Liver (tissue), 8 donors: ENCODE measurements at regions not wholly inside any gene's neighbourhood (a gene's known extent, or its start where the extent isn't known, plus 50 kb on each side); places are given as distances from the start of the nearest gene placed in this dataset.

Experiments
- DNase-seq: peaks from one replicate; pipeline ENCODE4 v3.0.0-alpha.2; 2017; ENCODE audit warnings: low spot score
- H3K27ac ChIP-seq, 2 donors: one replicate each; pipeline ENCODE4 v1.7.0; 2013; ENCODE audit warnings: inconsistent platforms in 2 of 2, low read length in 2 of 2, control low read depth in 1 of 2, low read depth in 1 of 2, mild to moderate bottlenecking in 1 of 2
- H3K27me3 ChIP-seq, 4 donors: one replicate each; pipeline versions ENCODE4 v1.6.1 to v1.7.0; 2013; ENCODE audit warnings: low read length in 3 of 4, inconsistent platforms in 1 of 4, mild to moderate bottlenecking in 1 of 4, moderate library complexity in 1 of 4; ENCODE audit not compliant: control insufficient read depth in 4 of 4, insufficient read depth in 4 of 4
- H3K36me3 ChIP-seq, 4 donors: one replicate each; pipeline versions ENCODE4 v1.6.1 to v1.7.0; 2013; ENCODE audit warnings: low read length in 3 of 4, mild to moderate bottlenecking in 3 of 4, low read depth in 1 of 4, moderate library complexity in 1 of 4; ENCODE audit not compliant: control insufficient read depth in 4 of 4, insufficient read depth in 3 of 4
- H3K4me1 ChIP-seq, 4 donors: one replicate each; pipeline versions ENCODE4 v1.6.1 to v1.7.0; 2013; ENCODE audit warnings: low read length in 3 of 4, mild to moderate bottlenecking in 3 of 4, moderate library complexity in 1 of 4; ENCODE audit not compliant: control insufficient read depth in 4 of 4, insufficient read depth in 4 of 4
- H3K4me3 ChIP-seq, 3 donors: one replicate each; pipeline versions ENCODE4 v1.6.1 to v1.7.0; 2013; ENCODE audit warnings: low read length in 3 of 3, control low read depth in 1 of 3, low read depth in 1 of 3, mild to moderate bottlenecking in 1 of 3
- H3K9ac ChIP-seq, 2 donors: one replicate each; pipeline ENCODE4 v1.7.0; 2013; ENCODE audit warnings: low read length in 2 of 2, mild to moderate bottlenecking in 2 of 2, moderate library complexity in 2 of 2, control low read depth in 1 of 2, low read depth in 1 of 2
- H3K9me3 ChIP-seq, 4 donors: one replicate each; pipeline versions ENCODE4 v1.6.1 to v1.7.0; 2013; ENCODE audit warnings: low read length in 3 of 4; ENCODE audit not compliant: control insufficient read depth in 4 of 4
- CTCF ChIP-seq: fragments of 150-350 bp; IDR thresholded peaks from 2 replicates; pipeline ENCODE4 v1.5.1; 2017; ENCODE audit warnings: improper control_type of control experiment, low read depth, low read length; ENCODE audit not compliant: missing input control
- EGR1 ChIP-seq, 2 donors: IDR thresholded peaks; 2 replicates each; pipeline ENCODE4 v1.6.1; 2016 to 2018; ENCODE audit warnings: antibody characterized with exemption in 2 of 2, low read depth in 2 of 2
- FOXA1 ChIP-seq: IDR thresholded peaks from 2 replicates; pipeline ENCODE4 v1.6.1; 2016; ENCODE audit warnings: antibody characterized with exemption
- FOXA2 ChIP-seq: IDR thresholded peaks from 2 replicates; pipeline ENCODE4 v1.6.1; 2016; ENCODE audit warnings: antibody characterized with exemption
- GABPA ChIP-seq, 2 donors: IDR thresholded peaks in 1 of 2; conservative IDR thresholded peaks in 1 of 2; 2 replicates each; pipeline ENCODE4 v1.6.1; 2016; ENCODE audit warnings: antibody characterized with exemption in 2 of 2, mild to moderate bottlenecking in 1 of 2, moderate library complexity in 1 of 2
- HNF4A ChIP-seq, 2 donors: conservative IDR thresholded peaks; 2 replicates each; pipeline ENCODE4 v1.6.1; 2016; ENCODE audit warnings: antibody characterized with exemption in 2 of 2, mild to moderate bottlenecking in 2 of 2
- HNF4G ChIP-seq: IDR thresholded peaks from 2 replicates; pipeline ENCODE4 v1.6.1; 2016; ENCODE audit warnings: antibody characterized with exemption
- JUND ChIP-seq, 2 donors: IDR thresholded peaks; 2 replicates each; pipeline ENCODE4 v1.6.1; 2016; ENCODE audit warnings: antibody characterized with exemption in 2 of 2
- MAX ChIP-seq: IDR thresholded peaks from 2 replicates; pipeline ENCODE4 v1.6.1; 2016; ENCODE audit warnings: antibody characterized with exemption
- NR2F2 ChIP-seq: IDR thresholded peaks from 2 replicates; pipeline ENCODE4 v1.6.1; 2016; ENCODE audit warnings: antibody characterized with exemption
- RAD21 ChIP-seq, 2 donors: IDR thresholded peaks; 2 replicates each; pipeline ENCODE4 v1.6.1; 2016; ENCODE audit warnings: antibody characterized with exemption in 2 of 2, mild to moderate bottlenecking in 2 of 2
- RXRA ChIP-seq, 2 donors: IDR thresholded peaks; 2 replicates each; pipeline ENCODE4 v1.6.1; 2017 to 2018; ENCODE audit warnings: antibody characterized with exemption in 2 of 2, mild to moderate bottlenecking in 1 of 2
- TAF1 ChIP-seq: conservative IDR thresholded peaks from 2 replicates; pipeline ENCODE4 v1.6.1; 2016; ENCODE audit warnings: antibody characterized with exemption, mild to moderate bottlenecking
- YY1 ChIP-seq: IDR thresholded peaks from 2 replicates; pipeline ENCODE4 v1.6.1; 2016; ENCODE audit warnings: antibody characterized with exemption, mild to moderate bottlenecking
- ZBTB33 ChIP-seq: IDR thresholded peaks from 2 replicates; pipeline ENCODE4 v1.6.1; 2016; ENCODE audit warnings: antibody characterized with exemption
- WGBS: extraction: QIAGEN DNeasy Blood & Tissue Kit; methylation state at CpG from one replicate; pipeline ENCODE4 v1.1.7; 2013; 5-methylcytosine and 5-hydroxymethylcytosine counted together
- TF ChIP-seq, protein P1 (sequence below): IDR thresholded peaks from 2 replicates; pipeline ENCODE4 v1.6.1; 2016; ENCODE audit warnings: antibody characterized with exemption, mild to moderate bottlenecking
- donor health status: healthy.
- donor health status: healthy.
- donor health status: healthy.
- donor health status: healthy.
- donor health status: healthy.

DNA sequence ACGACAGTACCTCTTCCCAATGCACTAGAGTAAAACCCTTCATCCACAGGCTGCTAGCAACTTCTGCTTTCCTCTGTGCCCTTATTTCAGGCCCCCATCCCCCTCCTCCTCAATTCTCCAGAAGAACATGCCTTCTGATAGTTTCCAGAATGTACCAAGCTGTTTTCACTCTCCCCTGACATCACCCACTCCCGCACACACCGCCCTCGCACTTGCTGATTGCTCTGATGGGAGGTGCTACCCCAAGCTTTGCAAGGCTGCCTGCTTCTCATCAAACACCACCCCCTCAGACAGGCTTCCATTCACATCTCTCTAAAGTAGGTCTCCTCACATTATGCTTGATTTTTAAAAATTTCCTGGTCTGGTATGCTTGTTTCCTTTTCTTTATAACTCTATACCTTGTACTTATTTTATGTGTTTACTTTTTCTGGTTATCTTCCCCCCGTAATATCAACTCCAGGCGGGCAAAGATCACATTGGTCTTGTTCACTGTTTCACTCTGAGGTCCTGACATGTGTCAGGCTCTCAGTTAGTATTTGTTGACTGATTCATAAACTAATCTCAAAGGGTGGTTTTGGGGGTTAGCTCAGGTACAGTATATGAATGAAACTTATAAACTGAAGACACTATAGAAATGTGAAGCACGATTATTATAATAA is 91.0 kb upstream of the C9orf72 start:
- TF ChIP-seq NR2F2 (no peak), RAD21 (IDR thresholded peaks at IDR 0.05) (no peak), GABPA (IDR thresholded peaks at IDR 0.05 in 1 of 2, conservative IDR thresholded peaks at IDR 0.05 in 1 of 2) (no peak), CTCF (no peak), HNF4G (no peak), FOXA1 (no peak), MAX (no peak), JUND (IDR thresholded peaks at IDR 0.05) (no peak), FOXA2 (no peak), EGR1 (IDR thresholded peaks at IDR 0.05; ENCODE audit: low read depth in 2 of 2) (no peak), HNF4A (conservative IDR thresholded peaks at IDR 0.05) (no peak)
- TF ChIP-seq, protein P1, sequence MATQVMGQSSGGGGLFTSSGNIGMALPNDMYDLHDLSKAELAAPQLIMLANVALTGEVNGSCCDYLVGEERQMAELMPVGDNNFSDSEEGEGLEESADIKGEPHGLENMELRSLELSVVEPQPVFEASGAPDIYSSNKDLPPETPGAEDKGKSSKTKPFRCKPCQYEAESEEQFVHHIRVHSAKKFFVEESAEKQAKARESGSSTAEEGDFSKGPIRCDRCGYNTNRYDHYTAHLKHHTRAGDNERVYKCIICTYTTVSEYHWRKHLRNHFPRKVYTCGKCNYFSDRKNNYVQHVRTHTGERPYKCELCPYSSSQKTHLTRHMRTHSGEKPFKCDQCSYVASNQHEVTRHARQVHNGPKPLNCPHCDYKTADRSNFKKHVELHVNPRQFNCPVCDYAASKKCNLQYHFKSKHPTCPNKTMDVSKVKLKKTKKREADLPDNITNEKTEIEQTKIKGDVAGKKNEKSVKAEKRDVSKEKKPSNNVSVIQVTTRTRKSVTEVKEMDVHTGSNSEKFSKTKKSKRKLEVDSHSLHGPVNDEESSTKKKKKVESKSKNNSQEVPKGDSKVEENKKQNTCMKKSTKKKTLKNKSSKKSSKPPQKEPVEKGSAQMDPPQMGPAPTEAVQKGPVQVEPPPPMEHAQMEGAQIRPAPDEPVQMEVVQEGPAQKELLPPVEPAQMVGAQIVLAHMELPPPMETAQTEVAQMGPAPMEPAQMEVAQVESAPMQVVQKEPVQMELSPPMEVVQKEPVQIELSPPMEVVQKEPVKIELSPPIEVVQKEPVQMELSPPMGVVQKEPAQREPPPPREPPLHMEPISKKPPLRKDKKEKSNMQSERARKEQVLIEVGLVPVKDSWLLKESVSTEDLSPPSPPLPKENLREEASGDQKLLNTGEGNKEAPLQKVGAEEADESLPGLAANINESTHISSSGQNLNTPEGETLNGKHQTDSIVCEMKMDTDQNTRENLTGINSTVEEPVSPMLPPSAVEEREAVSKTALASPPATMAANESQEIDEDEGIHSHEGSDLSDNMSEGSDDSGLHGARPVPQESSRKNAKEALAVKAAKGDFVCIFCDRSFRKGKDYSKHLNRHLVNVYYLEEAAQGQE = no peak
- no peak overlapping the region for H3K27ac ChIP-seq
- H3K9ac ChIP-seq = no peak overlapping the region
- DNase-seq = no peak
- H3K4me1 ChIP-seq = peaks cover 0 to 12% (median 0%) of the 10 kb centered on the region in 4 donors
- H3K9me3 ChIP-seq = no peaks in the 10 kb centered on the region
- H3K4me3 ChIP-seq = no peak overlapping the region
- WGBS = 54% methylated on average over 7 of the region's 7 CpGs
- H3K36me3 ChIP-seq = no peaks in the 10 kb centered on the region
- H3K27me3 ChIP-seq = no peaks in the 10 kb centered on the region

GRCh38 chr9:27665136-27665535 is 91.9 kb upstream of the C9orf72 start:
- Histone ChIP-seq H3K36me3 (no peaks in the 10 kb centered on the region), H3K4me3 (no peak overlapping the region), H3K9me3 (no peaks in the 10 kb centered on the region), H3K27me3 (no peaks in the 10 kb centered on the region), H3K9ac (no peak overlapping the region), H3K4me1 (peaks cover 0 to 4% (median 0%) of the 10 kb centered on the region in 4 donors), H3K27ac (no peak overlapping the region)
- DNase-seq = no peak
- WGBS = 50% methylated on average over 6 of the region's 6 CpGs
- TF ChIP-seq YY1 (no peak), MAX (no peak), FOXA1 (no peak), RXRA (IDR thresholded peaks at IDR 0.05) (no peak), HNF4G (no peak), CTCF (no peak), NR2F2 (no peak), GABPA (IDR thresholded peaks at IDR 0.05 in 1 of 2, conservative IDR thresholded peaks at IDR 0.05 in 1 of 2) (no peak), JUND (IDR thresholded peaks at IDR 0.05) (no peak), EGR1 (IDR thresholded peaks at IDR 0.05; ENCODE audit: low read depth in 2 of 2) (no peak), HNF4A (conservative IDR thresholded peaks at IDR 0.05) (no peak), FOXA2 (no peak), ZBTB33 (no peak), RAD21 (IDR thresholded peaks at IDR 0.05) (no peak), TAF1 (no peak)
- TF ChIP-seq, protein P1 = no peak
